Testis (tissue), 2 donors: ENCODE measurements at regions not wholly inside any gene's neighbourhood (a gene's known extent, or its start where the extent isn't known, plus 50 kb on each side); places are given as distances from the start of the nearest gene placed in this dataset.

Experiments used
- CTCF ChIP-seq, 3 experiments: fragments of 450-650 bp in 2 of 3; fragments of 200-600 bp in 1 of 3; sonication (generic) in 1 of 3; IDR thresholded peaks; one replicate each; pipeline ENCODE4 v1.5.1; 2016 to 2019; ENCODE audit warnings: antibody characterized with exemption in 3 of 3, mild to moderate bottlenecking in 2 of 3, moderate library complexity in 1 of 3
- POLR2A ChIP-seq: fragments of 450-650 bp; IDR thresholded peaks from one replicate; pipeline ENCODE4 v1.6.1; 2017; ENCODE audit warnings: antibody characterized with exemption, mild to moderate bottlenecking, moderate library complexity

GRCh38 chr20:56698297-56698696, 69.2 kb downstream of the TFAP2C start:
- TF ChIP-seq CTCF (IDR thresholded peaks at IDR 0.05), result no peak
- TF ChIP-seq POLR2A, result no peak
